ENCODE measurements at regions not wholly inside any gene's neighbourhood (a gene's known extent, or its start where the extent isn't known, plus 50 kb on each side); places are given as distances from the start of the nearest gene placed in this dataset.

GRCh38 chr15:87716422-87716821 lies 540.1 kb downstream of the NTRK3 start:
- TF ChIP-seq CREB1 (CRISPR knock-in tag; IDR thresholded peaks at IDR 0.05; ENCODE audit: low read depth) (no peak), ZNF114 (CRISPR knock-in tag; IDR thresholded peaks at IDR 0.05) (no peak), STAT1 (IDR thresholded peaks at IDR 0.05; ENCODE audit: unreplicated experiment) (no peak), EZH2phosphoT487 (IDR thresholded peaks at IDR 0.05; ENCODE audit: unreplicated experiment) (no peak), CTCF (conservative IDR thresholded peaks at IDR 0.05; ENCODE audit: low read depth in 2 of 2) (peak; percentile 59 to 65), REST (IDR thresholded peaks at IDR 0.05; ENCODE audit: unreplicated experiment) (no peak), POLR2AphosphoS5 (IDR thresholded peaks at IDR 0.05; ENCODE audit: low read depth) (no peak)
- no peaks in the 10 kb centered on the region for H3F3A ChIP-seq (replicated peaks; ENCODE audit: low read depth)
- no peaks in the 10 kb centered on the region for H3K27me3 ChIP-seq (ENCODE audit: insufficient read depth)
- Mint-ChIP-seq H3K4me3 (no peak overlapping the region), H3K27me3 (ENCODE audit: insufficient read depth, low read depth, poor library complexity) (peaks cover 2% of the 10 kb centered on the region), H3K36me3 (ENCODE audit: low read depth) (no peaks in the 10 kb centered on the region), H3K9me3 (no peaks in the 10 kb centered on the region), H3K4me1 (no peaks in the 10 kb centered on the region; the same call in 2 of the 3 replicates), H3K27ac (no peak overlapping the region)
- no peak overlapping the region for H2AFZ ChIP-seq
- DNase-seq (ENCODE audit: low spot score) = peak; percentile 61
- no peak overlapping the region for H3K4me2 ChIP-seq
- H3K4me3 ChIP-seq = no peak overlapping the region
- no peaks in the 10 kb centered on the region for H3K79me2 ChIP-seq (replicated peaks; ENCODE audit: insufficient read depth)
- H3K9me2 ChIP-seq (ENCODE audit: insufficient read depth) = no peaks in the 10 kb centered on the region
- peak; percentile 70 for ATAC-seq
- no peaks in the 10 kb centered on the region for H4K20me1 ChIP-seq (replicated peaks; ENCODE audit: insufficient read depth)
- H3K27ac ChIP-seq (ENCODE audit: low read depth) = no peak overlapping the region
- no peaks in the 10 kb centered on the region for H3K36me3 ChIP-seq (ENCODE audit: insufficient read depth)
- H3K4me1 ChIP-seq (ENCODE audit: insufficient read depth) = no peaks in the 10 kb centered on the region

GRCh38 chr15:87715252-87715651 lies 541.3 kb downstream of the NTRK3 start:
- no peak overlapping the region for H3K4me3 ChIP-seq
- Mint-ChIP-seq H3K4me3 (no peak overlapping the region), H3K9me3 (no peaks in the 10 kb centered on the region), H3K27ac (no peak overlapping the region), H3K36me3 (ENCODE audit: low read depth) (no peaks in the 10 kb centered on the region), H3K27me3 (ENCODE audit: insufficient read depth, low read depth, poor library complexity) (peaks cover 2% of the 10 kb centered on the region), H3K4me1 (no peaks in the 10 kb centered on the region; the same call in 2 of the 3 replicates)
- no peak overlapping the region for H3K27ac ChIP-seq (ENCODE audit: low read depth)
- H3K4me1 ChIP-seq (ENCODE audit: insufficient read depth) = no peaks in the 10 kb centered on the region
- no peaks in the 10 kb centered on the region for H3K36me3 ChIP-seq (ENCODE audit: insufficient read depth)
- ATAC-seq (no peak), DNase-seq (ENCODE audit: low spot score) (no peak)
- no peaks in the 10 kb centered on the region for H3K27me3 ChIP-seq (ENCODE audit: insufficient read depth)
- no peak overlapping the region for H2AFZ ChIP-seq
- no peaks in the 10 kb centered on the region for H3F3A ChIP-seq (replicated peaks; ENCODE audit: low read depth)
- no peaks in the 10 kb centered on the region for H3K9me2 ChIP-seq (ENCODE audit: insufficient read depth)
- no peaks in the 10 kb centered on the region for H3K79me2 ChIP-seq (replicated peaks; ENCODE audit: insufficient read depth)
- no peaks in the 10 kb centered on the region for H4K20me1 ChIP-seq (replicated peaks; ENCODE audit: insufficient read depth)
- H3K4me2 ChIP-seq = no peak overlapping the region
- TF ChIP-seq ZNF462 (CRISPR knock-in tag; IDR thresholded peaks at IDR 0.05) (no peak), CTCF (conservative IDR thresholded peaks at IDR 0.05; ENCODE audit: low read depth in 2 of 2) (no peak)
